GM12873 (cell line): ENCODE measurements at regions not wholly inside any gene's neighbourhood (a gene's known extent, or its start where the extent isn't known, plus 50 kb on each side); places are given as distances from the start of the nearest gene placed in this dataset.

Experiments
- TF ChIP-seq, protein P1 (sequence below): IDR thresholded peaks from 2 replicates; pipeline ENCODE4 v1.5.1; 2012; ENCODE audit warnings: low read depth, mild to moderate bottlenecking, moderate library complexity, low read length, control low read depth; ENCODE audit not compliant: insufficient read depth; ENCODE audit errors: missing control alignments

GRCh38 chr12:62032870-62033269 lies 227.3 kb upstream of the USP15 start:
- TF ChIP-seq, protein P1, sequence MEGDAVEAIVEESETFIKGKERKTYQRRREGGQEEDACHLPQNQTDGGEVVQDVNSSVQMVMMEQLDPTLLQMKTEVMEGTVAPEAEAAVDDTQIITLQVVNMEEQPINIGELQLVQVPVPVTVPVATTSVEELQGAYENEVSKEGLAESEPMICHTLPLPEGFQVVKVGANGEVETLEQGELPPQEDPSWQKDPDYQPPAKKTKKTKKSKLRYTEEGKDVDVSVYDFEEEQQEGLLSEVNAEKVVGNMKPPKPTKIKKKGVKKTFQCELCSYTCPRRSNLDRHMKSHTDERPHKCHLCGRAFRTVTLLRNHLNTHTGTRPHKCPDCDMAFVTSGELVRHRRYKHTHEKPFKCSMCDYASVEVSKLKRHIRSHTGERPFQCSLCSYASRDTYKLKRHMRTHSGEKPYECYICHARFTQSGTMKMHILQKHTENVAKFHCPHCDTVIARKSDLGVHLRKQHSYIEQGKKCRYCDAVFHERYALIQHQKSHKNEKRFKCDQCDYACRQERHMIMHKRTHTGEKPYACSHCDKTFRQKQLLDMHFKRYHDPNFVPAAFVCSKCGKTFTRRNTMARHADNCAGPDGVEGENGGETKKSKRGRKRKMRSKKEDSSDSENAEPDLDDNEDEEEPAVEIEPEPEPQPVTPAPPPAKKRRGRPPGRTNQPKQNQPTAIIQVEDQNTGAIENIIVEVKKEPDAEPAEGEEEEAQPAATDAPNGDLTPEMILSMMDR: no peak

- TF ChIP-seq, protein P1: no peak
These were observed 215.6 kb upstream of the USP15 start for GRCh38 chr12:62044450-62045135.

GRCh38 chr12:62045211-62045610 lies 215.0 kb upstream of the USP15 start:
- TF ChIP-seq, protein P1: no peak

GRCh38 chr12:62050785-62051184 lies 209.4 kb upstream of the USP15 start:
- TF ChIP-seq, protein P1: no peak

- TF ChIP-seq, protein P1: no peak
These were observed 190.2 kb upstream of the USP15 start for GRCh38 chr12:62069976-62070375.

- TF ChIP-seq, protein P1: no peak
These were observed 184.3 kb upstream of the USP15 start for GRCh38 chr12:62075870-62076269.

- TF ChIP-seq, protein P1: no peak
These were observed 182.2 kb upstream of the USP15 start for GRCh38 chr12:62078020-62078419.
